HepG2 (cell line): ENCODE measurements at regions not wholly inside any gene's neighbourhood (a gene's known extent, or its start where the extent isn't known, plus 50 kb on each side); places are given as distances from the start of the nearest gene placed in this dataset.

Source experiments
- ATAC-seq: fragments of 200-7000 bp; cut with Tn5 transposase; 3 replicates; pipeline ENCODE4 v1.9.1; 2020; ENCODE audit warnings: mild to moderate bottlenecking, moderate library complexity
- BruUV-seq: library from RNA; stranded (reverse); fragments of 400-500 nt; replicated peaks from 2 replicates; lab custom pipeline; 2021; lab: Mats Ljungman, UMichigan
- CTCF ChIA-PET: fragments of 300-600 bp; formaldehyde crosslinking; extraction: SDS; loops from one replicate; lab custom pipeline; 2021; ENCODE audit warnings: low total read pairs, inconsistent platforms, low intra/inter-chr PET ratio; lab: Yijun Ruan, JAX
- POLR2A ChIA-PET: fragments of 350-600 bp; sonication (Branson Sonifier 250); formaldehyde crosslinking; loops from one replicate; lab custom pipeline; 2020; ENCODE audit warnings: antibody characterized with exemption, inconsistent platforms; lab: Yijun Ruan, JAX
- DNase-seq: peaks from one replicate; pipeline ENCODE4 v3.0.0-alpha.2; 2015; ENCODE audit warnings: low spot score
- FAIRE-seq: peaks from 3 replicates; lab custom pipeline; 2011; peaks lifted over from hg19 to GRCh38; lab: Jason Lieb, UNC
- H2AFZ ChIP-seq: one replicate; pipeline ENCODE4 v1.6.1; 2011; ENCODE audit warnings: low read length, inconsistent platforms
- H3K27ac ChIP-seq: fragments of 300-600 bp; 3 replicates; pipeline ENCODE4 v1.8.0; 2011; ENCODE audit warnings: mixed run types, mild to moderate bottlenecking, mixed read lengths, low read length, inconsistent platforms; ENCODE audit not compliant: insufficient read depth; ENCODE audit errors: extremely low read length
- H3K27me3 ChIP-seq, 2 experiments: fragments of 200-600 bp in 1 of 2; 2 replicates in 1 of 2; 3 replicates in 1 of 2; pipeline versions ENCODE4 v1.6.0 to v1.8.0; 2011; ENCODE audit warnings: low read length in 2 of 2, mild to moderate bottlenecking in 2 of 2, moderate library complexity in 2 of 2, inconsistent platforms in 1 of 2; ENCODE audit not compliant: insufficient read depth in 2 of 2, control insufficient read depth in 1 of 2
- H3K36me3 ChIP-seq, 2 experiments: fragments of 200-600 bp in 1 of 2; replicated peaks in 1 of 2; 2 replicates in 1 of 2; 3 replicates in 1 of 2; pipeline versions ENCODE4 v1.5.1 to v1.8.0; 2011; ENCODE audit warnings: low read length in 2 of 2, inconsistent platforms in 1 of 2; ENCODE audit not compliant: insufficient read depth in 2 of 2, control insufficient read depth in 1 of 2
- H3K4me1 ChIP-seq: 2 replicates; pipeline ENCODE4 v1.5.1; 2012; ENCODE audit warnings: low read length, inconsistent platforms; ENCODE audit not compliant: insufficient read depth
- H3K4me2 ChIP-seq: 2 replicates; pipeline ENCODE4 v1.6.0; 2011; ENCODE audit warnings: low read depth, low read length, inconsistent platforms
- H3K4me3 ChIP-seq, 3 experiments: fragments of 200-600 bp in 1 of 3; sonication (generic), shearing (Covaris generic) in 1 of 3; replicated peaks in 1 of 3; 2 replicates each; pipeline ENCODE4 v1.5.1; 2011 to 2016; ENCODE audit warnings: low read length in 3 of 3, inconsistent platforms in 2 of 3, low read depth in 2 of 3, mild to moderate bottlenecking in 2 of 3, control low read depth in 1 of 3, mixed read lengths in 1 of 3; ENCODE audit not compliant: insufficient read depth in 1 of 3
- H3K79me2 ChIP-seq: one replicate; pipeline ENCODE4 v1.6.1; 2011; ENCODE audit warnings: low read length, inconsistent platforms; ENCODE audit not compliant: insufficient read depth
- H3K9ac ChIP-seq: 2 replicates; pipeline ENCODE4 v1.6.0; 2011; ENCODE audit warnings: mild to moderate bottlenecking, low read depth, low read length, inconsistent platforms; ENCODE audit not compliant: insufficient read depth
- H3K9me3 ChIP-seq: 2 replicates; pipeline ENCODE4 v1.5.1; 2012; ENCODE audit warnings: mild to moderate bottlenecking, low read length
- H4K20me1 ChIP-seq: 2 replicates; pipeline ENCODE4 v1.6.0; 2011; ENCODE audit warnings: inconsistent platforms, mild to moderate bottlenecking, low read length, moderate library complexity; ENCODE audit not compliant: insufficient read depth
- ATF7-NPFF ChIP-seq: sonication (generic); formaldehyde crosslinking; IDR thresholded peaks from 2 replicates; pipeline ENCODE4 v1.8.1; 2023; ENCODE audit warnings: mild to moderate bottlenecking, low read depth, missing genetic modification reagents, moderate library complexity
- CHD2 ChIP-seq: IDR thresholded peaks from 2 replicates; pipeline ENCODE4 v1.6.1; 2011; ENCODE audit warnings: low read depth, low read length, improper control_type of control experiment
- FOSL2 ChIP-seq: sonication (generic); formaldehyde crosslinking; IDR thresholded peaks from 2 replicates; pipeline ENCODE4 v1.4.0; 2020; ENCODE audit warnings: missing genetic modification reagents
- MAFF ChIP-seq: IDR thresholded peaks from 2 replicates; pipeline ENCODE4 v1.6.1; 2011; ENCODE audit warnings: low read depth, low read length, improper control_type of control experiment
- MAFK ChIP-seq, 2 experiments: IDR thresholded peaks in 1 of 2; conservative IDR thresholded peaks in 1 of 2; 2 replicates each; pipeline ENCODE4 v1.6.1; 2011; ENCODE audit warnings: improper control_type of control experiment in 2 of 2, low read length in 2 of 2
- MEF2D ChIP-seq: sonication (generic); formaldehyde crosslinking; IDR thresholded peaks from 2 replicates; pipeline ENCODE4 v1.5.1; 2020; ENCODE audit warnings: mild to moderate bottlenecking, missing genetic modification reagents
- RELA ChIP-seq: sonication (generic); formaldehyde crosslinking; IDR thresholded peaks from 2 replicates; pipeline ENCODE4 v1.4.0; 2020; ENCODE audit warnings: missing genetic modification reagents
- ZNF225 ChIP-seq: sonication (generic); formaldehyde crosslinking; IDR thresholded peaks from 2 replicates; pipeline ENCODE4 v1.4.0; 2020; ENCODE audit warnings: mild to moderate bottlenecking, missing genetic modification reagents
- ZNF383 ChIP-seq: sonication (generic); formaldehyde crosslinking; IDR thresholded peaks from 2 replicates; pipeline ENCODE4 v1.4.0; 2020; ENCODE audit warnings: missing genetic modification reagents, mild to moderate bottlenecking, borderline replicate concordance
- ZNF7 ChIP-seq: IDR thresholded peaks from 2 replicates; pipeline ENCODE4 v1.6.1; 2016; ENCODE audit warnings: missing biosample characterization, missing genetic modification reagents
- WGBS: methylation state at CpG from one replicate; pipeline ENCODE4 v1.1.6; 2017; ENCODE audit warnings: low lambda C conversion rate; 5-methylcytosine and 5-hydroxymethylcytosine counted together
- in situ Hi-C: cut with HindIII; loops from 2 replicates; pipeline ENCODE4 v1.10.0; 2017; ENCODE audit warnings: low pct_unique_long_range_greater_than_20kb; ENCODE audit not compliant: extremely low pct_ligation_motif_present
- intact Hi-C: fragments of 100-400 bp; cut with micrococcal nuclease; formaldehyde crosslinking; loops from one replicate; pipeline ENCODE4 v1.10.0; 2022; ENCODE audit not compliant: unreplicated experiment
- TF ChIP-seq, protein P1 (sequence below): sonication (generic); formaldehyde crosslinking; IDR thresholded peaks from 2 replicates; pipeline ENCODE4 v1.4.0; 2020; ENCODE audit warnings: low read depth, mild to moderate bottlenecking, missing genetic modification reagents

DNA sequence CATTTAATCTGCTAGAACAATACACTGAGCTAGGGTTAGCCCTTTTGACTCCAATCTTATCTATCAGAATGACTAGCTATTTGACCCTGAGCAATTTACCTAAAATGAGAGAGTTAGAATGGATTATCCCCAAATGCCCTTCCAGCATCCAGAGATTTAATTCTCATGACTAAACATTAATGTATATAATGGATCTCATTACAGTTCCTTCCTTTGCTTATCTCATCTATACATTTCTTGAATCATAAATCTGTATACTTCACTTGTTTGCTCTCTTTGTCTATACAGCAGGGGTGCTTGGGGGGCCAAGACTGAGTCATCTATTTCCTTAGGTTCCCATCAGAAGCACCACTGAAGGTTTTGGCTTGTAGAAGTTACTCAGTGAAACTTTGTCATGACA, 565.8 kb downstream of the IGSF11 start:
- in situ Hi-C loops, result no loop called here
- TF ChIP-seq MAFF, result 0 out of 2 replicates have a peak, but pooled peaks have one; percentile 33
- peak in 1 of 2 experiments; percentile 37; a peak in 2 of 4 replicates for TF ChIP-seq MAFK (conservative IDR thresholded peaks at IDR 0.05 in 1 of 2, IDR thresholded peaks at IDR 0.05 in 1 of 2; ENCODE audit: low read length in 2 of 2)
- TF ChIP-seq, protein P1, sequence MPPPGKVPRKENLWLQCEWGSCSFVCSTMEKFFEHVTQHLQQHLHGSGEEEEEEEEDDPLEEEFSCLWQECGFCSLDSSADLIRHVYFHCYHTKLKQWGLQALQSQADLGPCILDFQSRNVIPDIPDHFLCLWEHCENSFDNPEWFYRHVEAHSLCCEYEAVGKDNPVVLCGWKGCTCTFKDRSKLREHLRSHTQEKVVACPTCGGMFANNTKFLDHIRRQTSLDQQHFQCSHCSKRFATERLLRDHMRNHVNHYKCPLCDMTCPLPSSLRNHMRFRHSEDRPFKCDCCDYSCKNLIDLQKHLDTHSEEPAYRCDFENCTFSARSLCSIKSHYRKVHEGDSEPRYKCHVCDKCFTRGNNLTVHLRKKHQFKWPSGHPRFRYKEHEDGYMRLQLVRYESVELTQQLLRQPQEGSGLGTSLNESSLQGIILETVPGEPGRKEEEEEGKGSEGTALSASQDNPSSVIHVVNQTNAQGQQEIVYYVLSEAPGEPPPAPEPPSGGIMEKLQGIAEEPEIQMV (CRISPR knock-in tag), result no peak
- TF ChIP-seq ATF7-NPFF (CRISPR knock-in tag), result no peak
- TF ChIP-seq RELA (CRISPR knock-in tag), result no peak
- no peak for TF ChIP-seq ZNF225 (CRISPR knock-in tag)
- no peak for TF ChIP-seq ZNF7
- Histone ChIP-seq H3K27me3 (no peaks in the 10 kb centered on the region), H2AFZ (no peak overlapping the region), H4K20me1 (no peaks in the 10 kb centered on the region), H3K9ac (no peak overlapping the region), H3K36me3 (no peaks in the 10 kb centered on the region), H3K9me3 (no peaks in the 10 kb centered on the region), H3K27ac (no peak overlapping the region), H3K4me3 (no peak overlapping the region), H3K79me2 (no peaks in the 10 kb centered on the region), H3K4me1 (no peaks in the 10 kb centered on the region), H3K4me2 (no peak overlapping the region)
- DNase-seq (no peak), FAIRE-seq (no peak), ATAC-seq (no peak)
- CTCF ChIA-PET, result no interaction called here
- POLR2A ChIA-PET, result no interaction called here
- intact Hi-C loops, result no loop called here
- BruUV-seq, result no TSS peak

DNA sequence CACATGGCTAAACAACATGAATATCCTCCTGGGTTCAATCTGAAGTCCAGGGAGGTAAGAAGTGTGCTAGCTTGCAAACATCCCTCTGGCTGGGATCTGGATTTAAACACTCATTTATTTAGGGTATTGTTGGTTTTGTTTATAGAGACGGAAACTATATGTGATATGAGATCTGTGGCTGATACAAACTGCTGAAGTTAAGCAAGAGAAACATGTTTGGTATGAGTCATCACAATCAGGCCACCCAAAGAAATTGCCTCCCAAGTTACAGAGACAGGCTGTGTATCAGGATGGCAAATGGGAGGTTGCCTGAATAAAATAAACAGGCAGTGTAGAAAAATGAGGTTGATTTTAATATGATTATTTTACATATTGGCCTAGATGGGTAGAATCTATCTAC, 562.1 kb downstream of the IGSF11 start:
- TF ChIP-seq MEF2D (CRISPR knock-in tag) (no peak), FOSL2 (CRISPR knock-in tag) (peak; percentile 22; the same call in 1 of the 2 replicates), CHD2 (no peak), ZNF383 (CRISPR knock-in tag) (no peak)
- TF ChIP-seq, all 625 proteins: peak for 1
- BruUV-seq, result no TSS peak
- Histone ChIP-seq H2AFZ (no peak overlapping the region), H3K9me3 (no peaks in the 10 kb centered on the region), H3K36me3 (no peaks in the 10 kb centered on the region), H3K4me2 (no peak overlapping the region), H3K27ac (no peak overlapping the region), H3K27me3 (no peaks in the 10 kb centered on the region), H3K9ac (no peak overlapping the region), H3K79me2 (no peaks in the 10 kb centered on the region), H4K20me1 (no peaks in the 10 kb centered on the region), H3K4me1 (no peaks in the 10 kb centered on the region), H3K4me3 (no peak overlapping the region)
- WGBS, result 0% methylated on average over 1 of the region's 1 CpG
- intact Hi-C loops (no loop called here), in situ Hi-C loops (no loop called here)
- FAIRE-seq (no peak), ATAC-seq (no peak), DNase-seq (no peak)
- ChIA-PET POLR2A (no interaction called here), CTCF (no interaction called here)
